Omental fat pad (tissue), 3 donors: ENCODE measurements at regions not wholly inside any gene's neighbourhood (a gene's known extent, or its start where the extent isn't known, plus 50 kb on each side); places are given as distances from the start of the nearest gene placed in this dataset.

Experiments used
- ATAC-seq: fragments of 150-250 bp; one replicate; pipeline ENCODE4 v1.9.1; 2016; ENCODE audit warnings: mild to moderate bottlenecking, moderate library complexity; ENCODE audit not compliant: low FRiP score
- DNase-seq: peaks from one replicate; pipeline ENCODE4 v3.0.0-alpha.2; 2019; ENCODE audit warnings: low spot score
- CTCF ChIP-seq, 3 donors: fragments of 450-650 bp; IDR thresholded peaks; one replicate each; pipeline ENCODE4 v1.5.1; 2016 to 2017; ENCODE audit warnings: antibody characterized with exemption in 3 of 3, mild to moderate bottlenecking in 3 of 3, moderate library complexity in 2 of 3

GRCh38 chr11:134512571-134513538 is 100.8 kb upstream of the B3GAT1 start:
- TF ChIP-seq CTCF (IDR thresholded peaks at IDR 0.05), result no peak

GRCh38 chr11:134512061-134512460 is 100.0 kb upstream of the B3GAT1 start:
- DNase-seq (no peak), ATAC-seq (no peak)
- TF ChIP-seq CTCF (IDR thresholded peaks at IDR 0.05), result no peak

More at GRCh38 chr11:134512571-134513538, 100.8 kb upstream of the B3GAT1 start:
- ATAC-seq (no peak), DNase-seq (no peak)

- ATAC-seq (no peak), DNase-seq (no peak)
- TF ChIP-seq CTCF (IDR thresholded peaks at IDR 0.05), result no peak
Observed at GRCh38 chr11:134511255-134511654, 99.2 kb upstream of the B3GAT1 start.

- DNase-seq, result no peak
- TF ChIP-seq CTCF (IDR thresholded peaks at IDR 0.05), result no peak
- ATAC-seq, result no peak
Observed at GRCh38 chr11:134510233-134511040, 98.4 kb upstream of the B3GAT1 start.

GRCh38 chr11:134509381-134510232 is 97.6 kb upstream of the B3GAT1 start:
- ATAC-seq, result no peak
- no peak for DNase-seq
- no peak for TF ChIP-seq CTCF (IDR thresholded peaks at IDR 0.05)

- DNase-seq (no peak), ATAC-seq (peak; percentile 31)
- no peak for TF ChIP-seq CTCF (IDR thresholded peaks at IDR 0.05)
Observed at GRCh38 chr11:134508219-134508990, 96.4 kb upstream of the B3GAT1 start.
